ENCODE measurements at regions not wholly inside any gene's neighbourhood (a gene's known extent, or its start where the extent isn't known, plus 50 kb on each side); places are given as distances from the start of the nearest gene placed in this dataset.

DNA sequence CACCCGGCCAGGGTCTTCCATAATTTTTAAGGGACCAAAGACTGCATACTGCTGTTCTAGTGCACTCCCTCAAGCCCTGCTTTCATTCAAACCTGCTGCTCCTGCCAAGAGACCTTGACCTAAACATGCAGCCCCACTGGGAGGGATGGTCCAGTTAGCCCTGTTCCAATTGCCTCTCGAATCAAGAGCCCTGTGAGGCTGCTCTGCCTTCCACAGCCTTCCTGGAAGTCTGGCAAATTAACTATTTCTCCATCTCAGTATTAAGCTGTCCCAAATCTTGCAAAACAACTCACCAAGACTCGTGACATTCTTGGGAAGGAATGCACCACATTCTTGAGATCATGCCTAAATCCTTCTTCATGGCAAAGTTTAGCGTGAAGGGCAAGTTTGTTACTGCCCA is 231.3 kb downstream of the C1orf94 start:
- Histone ChIP-seq H3K4me3 (ENCODE audit: low read depth, low read length) (no peak overlapping the region), H3K9me3 (ENCODE audit: control insufficient read depth, insufficient read depth, low read length) (no peaks in the 10 kb centered on the region), H3K9ac (ENCODE audit: low read depth, low read length) (no peak overlapping the region), H3K36me3 (ENCODE audit: control insufficient read depth, insufficient read depth, low read length) (no peaks in the 10 kb centered on the region), H3K27me3 (ENCODE audit: control insufficient read depth, insufficient read depth, low read length) (no peaks in the 10 kb centered on the region), H3K27ac (ENCODE audit: low read depth, low read length) (no peak overlapping the region), H3K4me1 (ENCODE audit: control insufficient read depth, insufficient read depth, low read length) (no peaks in the 10 kb centered on the region)

DNA sequence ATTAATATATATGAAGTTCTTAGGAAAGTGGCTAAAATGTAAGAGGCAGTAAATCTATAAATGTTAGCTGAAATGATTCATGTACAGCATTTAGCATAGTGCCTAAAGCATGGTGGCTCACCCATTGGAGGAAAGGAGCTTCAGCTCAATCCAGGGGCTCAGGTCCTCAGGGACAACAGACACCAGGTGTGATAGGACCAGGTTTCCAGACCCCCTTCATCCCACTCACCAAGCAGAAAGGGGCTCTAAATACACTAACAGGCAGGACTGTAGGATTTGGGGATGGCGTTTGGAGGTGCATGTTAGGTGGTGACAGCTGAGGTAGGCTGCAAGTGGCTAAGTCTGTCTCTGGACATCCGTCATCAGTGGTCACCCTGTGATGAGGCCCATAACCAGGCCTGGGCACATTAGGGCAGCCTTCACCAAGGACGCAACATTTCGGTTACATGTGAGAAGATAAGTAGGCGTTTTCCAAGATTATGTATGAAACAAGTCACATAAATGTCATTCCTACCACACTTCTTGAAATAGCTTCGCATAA is 233.1 kb downstream of the C1orf94 start:
- no peak overlapping the region for H3K27ac ChIP-seq (ENCODE audit: low read depth, low read length)
- H3K9me3 ChIP-seq (ENCODE audit: control insufficient read depth, insufficient read depth, low read length) = no peaks in the 10 kb centered on the region
- H3K4me1 ChIP-seq (ENCODE audit: control insufficient read depth, insufficient read depth, low read length) = no peaks in the 10 kb centered on the region
- no peaks in the 10 kb centered on the region for H3K36me3 ChIP-seq (ENCODE audit: control insufficient read depth, insufficient read depth, low read length)
- no peak overlapping the region for H3K9ac ChIP-seq (ENCODE audit: low read depth, low read length)
- H3K27me3 ChIP-seq (ENCODE audit: control insufficient read depth, insufficient read depth, low read length) = no peaks in the 10 kb centered on the region
- no peak overlapping the region for H3K4me3 ChIP-seq (ENCODE audit: low read depth, low read length)

DNA sequence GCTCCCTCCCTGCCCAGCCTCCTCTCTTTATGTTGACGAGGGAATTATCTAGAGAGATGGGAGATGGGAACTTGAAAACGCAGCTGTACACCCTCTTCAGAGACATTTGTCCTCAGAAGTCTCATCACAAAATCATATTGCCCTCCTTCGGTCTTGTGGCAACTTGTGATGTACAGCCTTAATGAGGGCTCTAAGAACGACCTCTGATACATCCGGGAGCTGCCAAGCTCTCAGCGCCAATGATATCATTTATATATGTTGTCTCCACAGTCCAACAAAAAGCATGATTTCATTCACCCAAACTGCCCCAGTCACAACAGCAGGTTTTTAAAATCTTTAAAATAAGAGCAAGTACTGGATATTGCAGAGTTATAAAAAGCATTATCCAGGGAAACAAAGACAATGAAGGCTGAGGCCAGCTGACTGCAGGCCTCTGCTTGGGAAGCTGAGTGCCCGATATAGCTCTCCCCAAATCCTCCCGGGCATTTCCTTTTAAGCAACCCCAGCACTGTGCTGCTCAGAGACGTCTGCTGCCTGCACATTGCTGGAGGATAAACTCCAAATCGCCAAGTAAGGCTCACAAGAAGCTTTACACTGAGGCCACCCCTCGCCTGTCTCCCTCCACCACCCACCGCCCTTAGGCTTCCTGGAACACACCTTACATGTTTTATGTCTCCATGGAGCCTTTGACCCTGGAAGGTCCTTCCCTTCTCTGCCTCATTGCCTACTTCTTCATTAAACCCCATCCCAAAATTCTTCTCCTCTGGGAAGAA is 236.1 kb downstream of the C1orf94 start:
- no peak overlapping the region for H3K9ac ChIP-seq (ENCODE audit: low read depth, low read length)
- H3K27ac ChIP-seq (ENCODE audit: low read depth, low read length) = no peak overlapping the region
- no peaks in the 10 kb centered on the region for H3K9me3 ChIP-seq (ENCODE audit: control insufficient read depth, insufficient read depth, low read length)
- no peak overlapping the region for H3K4me3 ChIP-seq (ENCODE audit: low read depth, low read length)
- H3K27me3 ChIP-seq (ENCODE audit: control insufficient read depth, insufficient read depth, low read length) = no peaks in the 10 kb centered on the region
- H3K4me1 ChIP-seq (ENCODE audit: control insufficient read depth, insufficient read depth, low read length) = no peaks in the 10 kb centered on the region
- H3K36me3 ChIP-seq (ENCODE audit: control insufficient read depth, insufficient read depth, low read length) = no peaks in the 10 kb centered on the region

DNA sequence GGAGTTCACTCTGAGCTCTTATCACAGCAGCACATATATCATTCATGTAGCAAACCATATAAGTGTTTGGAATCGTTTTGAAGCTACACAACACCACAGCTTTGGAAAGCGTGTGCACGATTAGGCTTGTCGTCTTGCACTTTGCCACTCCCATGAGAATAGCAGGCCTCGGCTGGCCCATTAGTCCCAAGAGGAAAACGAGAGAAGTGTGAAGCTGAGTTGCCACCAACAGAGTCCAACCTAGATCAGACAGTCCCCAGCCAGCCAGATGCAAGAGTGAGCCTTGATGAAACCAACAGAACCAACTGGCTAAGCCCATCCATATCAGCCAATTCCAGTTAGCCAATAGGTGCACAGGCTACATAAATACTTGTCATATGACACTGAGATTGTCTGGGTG is 238.4 kb downstream of the C1orf94 start:
- H3K9me3 ChIP-seq (ENCODE audit: control insufficient read depth, insufficient read depth, low read length) = no peaks in the 10 kb centered on the region
- H3K36me3 ChIP-seq (ENCODE audit: control insufficient read depth, insufficient read depth, low read length) = no peaks in the 10 kb centered on the region
- H3K4me3 ChIP-seq (ENCODE audit: low read depth, low read length) = no peak overlapping the region
- no peaks in the 10 kb centered on the region for H3K4me1 ChIP-seq (ENCODE audit: control insufficient read depth, insufficient read depth, low read length)
- no peaks in the 10 kb centered on the region for H3K27me3 ChIP-seq (ENCODE audit: control insufficient read depth, insufficient read depth, low read length)
- no peak overlapping the region for H3K9ac ChIP-seq (ENCODE audit: low read depth, low read length)
- no peak overlapping the region for H3K27ac ChIP-seq (ENCODE audit: low read depth, low read length)

DNA sequence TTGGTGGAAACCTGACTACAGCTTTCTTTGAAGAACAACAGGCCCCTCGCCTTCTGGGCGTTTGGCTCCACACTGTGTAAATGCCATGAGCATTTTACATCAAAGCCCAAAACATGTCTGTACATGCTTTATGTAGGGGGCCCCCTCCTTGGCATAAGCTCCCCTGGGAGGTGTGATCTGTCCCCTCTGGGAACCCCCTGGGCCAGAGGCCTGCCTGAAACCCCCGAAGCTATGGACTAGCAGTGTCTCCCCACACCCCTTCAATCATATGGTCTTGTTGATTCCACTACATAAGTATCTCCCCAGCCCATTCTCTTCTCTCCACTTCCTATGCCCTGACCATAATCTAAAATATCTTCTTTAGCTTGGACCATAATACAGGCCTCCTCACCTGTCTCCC is 241.5 kb downstream of the C1orf94 start:
- H3K27me3 ChIP-seq (ENCODE audit: control insufficient read depth, insufficient read depth, low read length) = no peaks in the 10 kb centered on the region
- H3K36me3 ChIP-seq (ENCODE audit: control insufficient read depth, insufficient read depth, low read length) = no peaks in the 10 kb centered on the region
- H3K9ac ChIP-seq (ENCODE audit: low read depth, low read length) = no peak overlapping the region
- no peaks in the 10 kb centered on the region for H3K4me1 ChIP-seq (ENCODE audit: control insufficient read depth, insufficient read depth, low read length)
- no peak overlapping the region for H3K4me3 ChIP-seq (ENCODE audit: low read depth, low read length)
- H3K27ac ChIP-seq (ENCODE audit: low read depth, low read length) = no peak overlapping the region
- H3K9me3 ChIP-seq (ENCODE audit: control insufficient read depth, insufficient read depth, low read length) = no peaks in the 10 kb centered on the region

DNA sequence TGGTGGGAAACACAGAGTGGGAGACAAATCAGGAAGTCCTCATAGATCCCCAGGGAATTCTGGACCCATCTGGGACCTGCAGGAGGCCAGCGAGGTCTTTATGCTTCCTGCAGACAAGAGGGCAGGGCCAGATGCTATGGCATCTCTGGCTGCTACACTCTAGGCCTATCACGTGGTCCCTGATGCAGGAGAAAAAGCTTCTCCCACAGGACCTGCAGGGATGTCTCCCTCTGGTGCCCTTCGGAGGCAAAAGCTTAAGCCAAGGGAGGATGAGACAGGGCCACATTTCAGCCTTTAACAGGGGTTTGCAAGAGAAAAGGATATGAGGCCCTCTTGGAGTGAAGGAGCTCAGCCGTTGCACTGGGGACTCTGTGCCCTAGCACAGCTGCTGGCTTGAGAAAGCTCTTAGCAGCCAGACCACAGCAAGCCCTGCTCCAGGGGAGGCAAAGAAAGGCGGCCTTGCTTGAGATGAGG is 243.0 kb downstream of the C1orf94 start:
- H3K4me3 ChIP-seq (ENCODE audit: low read depth, low read length) = no peak overlapping the region
- no peaks in the 10 kb centered on the region for H3K27me3 ChIP-seq (ENCODE audit: control insufficient read depth, insufficient read depth, low read length)
- no peaks in the 10 kb centered on the region for H3K4me1 ChIP-seq (ENCODE audit: control insufficient read depth, insufficient read depth, low read length)
- no peak overlapping the region for H3K9ac ChIP-seq (ENCODE audit: low read depth, low read length)
- no peaks in the 10 kb centered on the region for H3K9me3 ChIP-seq (ENCODE audit: control insufficient read depth, insufficient read depth, low read length)
- no peak overlapping the region for H3K27ac ChIP-seq (ENCODE audit: low read depth, low read length)
- H3K36me3 ChIP-seq (ENCODE audit: control insufficient read depth, insufficient read depth, low read length) = no peaks in the 10 kb centered on the region

DNA sequence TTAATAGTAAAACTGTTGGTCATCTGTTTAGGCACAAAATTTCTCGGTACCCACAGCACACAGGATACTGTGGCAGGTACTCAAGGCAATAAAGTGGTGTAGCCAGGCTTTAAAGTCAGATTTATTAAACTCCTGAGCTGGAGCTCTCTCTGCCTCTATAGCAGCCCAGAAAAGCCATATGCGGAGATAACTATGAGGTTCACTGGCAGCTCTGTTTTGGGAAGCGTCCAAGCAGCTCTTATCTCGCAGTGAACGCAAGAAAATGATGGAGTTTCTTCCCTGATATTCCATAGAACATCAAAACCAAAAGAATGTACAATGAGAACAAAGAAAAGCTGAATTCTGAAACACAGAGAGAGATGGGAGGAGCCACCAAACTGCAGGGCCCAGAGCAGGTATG is 248.3 kb downstream of the C1orf94 start:
- Histone ChIP-seq H3K27me3 (ENCODE audit: control insufficient read depth, insufficient read depth, low read length) (no peaks in the 10 kb centered on the region), H3K27ac (ENCODE audit: low read depth, low read length) (no peak overlapping the region), H3K36me3 (ENCODE audit: control insufficient read depth, insufficient read depth, low read length) (no peaks in the 10 kb centered on the region), H3K4me3 (ENCODE audit: low read depth, low read length) (no peak overlapping the region), H3K9ac (ENCODE audit: low read depth, low read length) (no peak overlapping the region), H3K9me3 (ENCODE audit: control insufficient read depth, insufficient read depth, low read length) (no peaks in the 10 kb centered on the region), H3K4me1 (ENCODE audit: control insufficient read depth, insufficient read depth, low read length) (no peaks in the 10 kb centered on the region)

DNA sequence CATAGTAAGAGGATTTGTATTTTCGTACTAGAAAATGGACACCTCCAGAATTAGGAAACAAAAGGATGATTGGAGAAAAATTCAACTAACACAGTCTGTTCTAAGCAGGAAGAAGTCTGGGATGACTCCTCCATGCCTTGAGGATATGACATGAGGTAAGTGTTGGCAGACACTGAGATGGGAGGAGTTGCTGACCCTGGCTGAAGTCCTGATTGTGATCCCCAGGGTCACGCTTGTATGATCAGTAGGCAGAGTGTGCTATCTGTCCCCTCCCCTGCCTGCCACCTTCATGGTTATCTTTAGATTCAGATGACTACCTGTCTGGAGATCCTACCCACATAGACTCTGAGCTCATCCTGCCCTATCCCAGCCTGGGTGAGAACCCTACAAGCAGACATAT is 249.1 kb downstream of the C1orf94 start:
- H3K4me3 ChIP-seq (ENCODE audit: low read depth, low read length) = no peak overlapping the region
- no peaks in the 10 kb centered on the region for H3K27me3 ChIP-seq (ENCODE audit: control insufficient read depth, insufficient read depth, low read length)
- no peaks in the 10 kb centered on the region for H3K4me1 ChIP-seq (ENCODE audit: control insufficient read depth, insufficient read depth, low read length)

DNA sequence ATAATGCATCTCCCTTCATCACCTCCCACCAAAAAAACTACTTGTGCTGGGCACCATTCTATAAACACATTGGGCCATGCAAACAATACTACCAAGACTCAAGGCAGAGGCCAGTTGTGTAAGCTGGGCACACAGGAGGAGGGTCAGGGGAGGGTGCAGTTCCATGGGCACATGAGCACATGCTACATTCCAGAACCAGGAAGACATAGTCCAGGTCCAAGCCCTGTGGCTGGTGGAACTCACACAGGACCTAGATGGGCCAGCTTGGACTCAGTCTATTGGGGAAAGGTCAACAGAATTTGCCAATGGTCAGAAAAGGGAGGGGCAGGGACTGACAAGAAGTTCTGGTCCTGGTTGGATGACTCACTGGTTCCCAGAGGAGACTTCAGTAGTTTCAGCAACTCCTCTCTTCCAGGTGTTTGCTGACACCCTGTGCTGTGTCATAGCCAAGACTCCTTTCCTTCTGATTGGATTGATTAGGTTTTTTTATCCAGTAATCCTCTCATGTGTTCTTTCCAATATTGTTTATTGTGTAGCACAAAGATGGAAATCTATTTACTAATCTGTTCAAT is 249.7 kb downstream of the C1orf94 start:
- Histone ChIP-seq H3K9ac (ENCODE audit: low read depth, low read length) (no peak overlapping the region), H3K9me3 (ENCODE audit: control insufficient read depth, insufficient read depth, low read length) (no peaks in the 10 kb centered on the region), H3K4me1 (ENCODE audit: control insufficient read depth, insufficient read depth, low read length) (no peaks in the 10 kb centered on the region), H3K4me3 (ENCODE audit: low read depth, low read length) (no peak overlapping the region), H3K36me3 (ENCODE audit: control insufficient read depth, insufficient read depth, low read length) (no peaks in the 10 kb centered on the region), H3K27me3 (ENCODE audit: control insufficient read depth, insufficient read depth, low read length) (no peaks in the 10 kb centered on the region), H3K27ac (ENCODE audit: low read depth, low read length) (no peak overlapping the region)

More for the DNA sequence above, 249.1 kb downstream of the C1orf94 start:
- Histone ChIP-seq H3K27ac (ENCODE audit: low read depth, low read length) (no peak overlapping the region), H3K9me3 (ENCODE audit: control insufficient read depth, insufficient read depth, low read length) (no peaks in the 10 kb centered on the region), H3K9ac (ENCODE audit: low read depth, low read length) (no peak overlapping the region), H3K36me3 (ENCODE audit: control insufficient read depth, insufficient read depth, low read length) (no peaks in the 10 kb centered on the region)

DNA sequence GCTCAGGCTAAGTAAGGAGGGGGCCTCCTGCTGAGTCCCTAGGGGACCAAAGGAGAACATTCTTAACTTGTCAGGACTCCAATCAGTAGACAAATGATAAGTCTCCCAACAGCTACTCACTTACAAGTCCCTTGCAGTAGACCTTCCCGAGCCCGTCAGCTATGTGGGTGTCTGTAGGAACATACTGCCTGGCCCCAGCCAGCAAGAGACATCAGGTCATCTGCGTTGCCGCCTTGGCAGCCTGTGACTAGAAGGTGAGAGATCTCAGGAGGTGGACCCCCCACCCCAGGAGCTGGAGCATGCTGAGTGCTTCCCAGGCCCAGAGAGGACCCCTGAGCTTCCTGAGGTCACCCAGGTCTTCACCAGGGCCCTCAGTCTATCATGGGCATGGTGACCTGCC is 250.5 kb downstream of the C1orf94 start:
- no peak overlapping the region for H3K4me3 ChIP-seq (ENCODE audit: low read depth, low read length)
- H3K36me3 ChIP-seq (ENCODE audit: control insufficient read depth, insufficient read depth, low read length) = no peaks in the 10 kb centered on the region
- H3K4me1 ChIP-seq (ENCODE audit: control insufficient read depth, insufficient read depth, low read length) = no peaks in the 10 kb centered on the region
- H3K27me3 ChIP-seq (ENCODE audit: control insufficient read depth, insufficient read depth, low read length) = no peaks in the 10 kb centered on the region
- no peak overlapping the region for H3K9ac ChIP-seq (ENCODE audit: low read depth, low read length)
- no peaks in the 10 kb centered on the region for H3K9me3 ChIP-seq (ENCODE audit: control insufficient read depth, insufficient read depth, low read length)
- no peak overlapping the region for H3K27ac ChIP-seq (ENCODE audit: low read depth, low read length)

DNA sequence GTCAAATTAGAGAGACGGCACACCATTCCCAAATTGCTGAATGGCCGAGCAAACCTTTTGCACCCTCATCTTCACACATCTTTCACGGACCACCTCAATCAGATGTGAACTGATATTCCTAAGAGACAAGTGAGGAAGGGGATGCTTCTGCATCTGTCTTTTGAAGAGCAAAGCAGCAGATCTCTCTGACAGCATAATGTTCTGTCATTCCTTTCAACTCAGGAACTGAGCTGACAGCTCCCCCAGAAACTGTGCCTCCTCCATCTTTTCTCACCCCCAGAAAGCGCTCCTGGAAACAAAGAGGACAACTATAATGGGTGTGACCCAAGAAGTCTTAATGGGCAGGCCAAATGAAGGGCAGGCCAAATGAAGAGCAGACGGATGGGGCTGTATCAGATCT is 256.4 kb downstream of the C1orf94 start:
- Histone ChIP-seq H3K36me3 (ENCODE audit: control insufficient read depth, insufficient read depth, low read length) (no peaks in the 10 kb centered on the region), H3K9me3 (ENCODE audit: control insufficient read depth, insufficient read depth, low read length) (no peaks in the 10 kb centered on the region), H3K27ac (ENCODE audit: low read depth, low read length) (no peak overlapping the region), H3K4me3 (ENCODE audit: low read depth, low read length) (no peak overlapping the region), H3K9ac (ENCODE audit: low read depth, low read length) (no peak overlapping the region), H3K4me1 (ENCODE audit: control insufficient read depth, insufficient read depth, low read length) (no peaks in the 10 kb centered on the region), H3K27me3 (ENCODE audit: control insufficient read depth, insufficient read depth, low read length) (no peaks in the 10 kb centered on the region)

Data from HUES48 (cell line).